ENCODE measurements at regions not wholly inside any gene's neighbourhood (a gene's known extent, or its start where the extent isn't known, plus 50 kb on each side); places are given as distances from the start of the nearest gene placed in this dataset.

DNA sequence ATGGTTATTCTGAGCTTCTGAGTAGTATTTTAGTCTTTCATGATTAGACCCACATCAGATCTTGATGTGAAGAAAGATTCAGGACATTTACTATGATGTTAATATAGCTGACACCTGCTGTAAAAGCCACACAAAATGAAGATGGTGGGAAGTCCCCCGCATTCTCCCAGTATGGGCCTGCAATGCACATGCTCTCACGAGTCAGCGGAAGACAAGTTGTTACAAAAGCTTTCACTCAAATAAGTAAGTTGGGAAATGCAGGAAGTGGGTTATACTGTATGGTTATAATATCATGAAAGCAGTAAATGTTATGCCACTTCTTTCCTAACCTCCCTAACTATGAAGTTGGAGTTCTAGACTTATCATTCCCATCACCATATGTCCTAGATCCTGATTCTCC is 171.9 kb downstream of the KLF5 start:
- no peak overlapping the region for H3K27ac ChIP-seq
- TF ChIP-seq, protein P1, sequence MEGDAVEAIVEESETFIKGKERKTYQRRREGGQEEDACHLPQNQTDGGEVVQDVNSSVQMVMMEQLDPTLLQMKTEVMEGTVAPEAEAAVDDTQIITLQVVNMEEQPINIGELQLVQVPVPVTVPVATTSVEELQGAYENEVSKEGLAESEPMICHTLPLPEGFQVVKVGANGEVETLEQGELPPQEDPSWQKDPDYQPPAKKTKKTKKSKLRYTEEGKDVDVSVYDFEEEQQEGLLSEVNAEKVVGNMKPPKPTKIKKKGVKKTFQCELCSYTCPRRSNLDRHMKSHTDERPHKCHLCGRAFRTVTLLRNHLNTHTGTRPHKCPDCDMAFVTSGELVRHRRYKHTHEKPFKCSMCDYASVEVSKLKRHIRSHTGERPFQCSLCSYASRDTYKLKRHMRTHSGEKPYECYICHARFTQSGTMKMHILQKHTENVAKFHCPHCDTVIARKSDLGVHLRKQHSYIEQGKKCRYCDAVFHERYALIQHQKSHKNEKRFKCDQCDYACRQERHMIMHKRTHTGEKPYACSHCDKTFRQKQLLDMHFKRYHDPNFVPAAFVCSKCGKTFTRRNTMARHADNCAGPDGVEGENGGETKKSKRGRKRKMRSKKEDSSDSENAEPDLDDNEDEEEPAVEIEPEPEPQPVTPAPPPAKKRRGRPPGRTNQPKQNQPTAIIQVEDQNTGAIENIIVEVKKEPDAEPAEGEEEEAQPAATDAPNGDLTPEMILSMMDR (IDR thresholded peaks at IDR 0.05): no peak
- TF ChIP-seq POLR2A (IDR thresholded peaks at IDR 0.05): no peak
- no peak overlapping the region for H3K4me3 ChIP-seq
- 61 to 95% methylated on average over 3 of the region's 3 CpGs for WGBS, 2 donors
- no peaks in the 10 kb centered on the region for H3K27me3 ChIP-seq
- H3K4me1 ChIP-seq: no peaks in the 10 kb centered on the region
- H3K9me3 ChIP-seq: no peaks in the 10 kb centered on the region
- DNase-seq: no peak
- no peak for ATAC-seq
- intact Hi-C loops (cut with DNase I): no loop called here
- no peaks in the 10 kb centered on the region for H3K36me3 ChIP-seq (replicated peaks in 1 of 2; ENCODE audit: insufficient read depth in 1 of 2, low read depth in 2 of 2)

- ATAC-seq (no peak), DNase-seq (no peak)
- H3K27me3 ChIP-seq: no peaks in the 10 kb centered on the region
- intact Hi-C loops (cut with DNase I): no loop called here
- no peaks in the 10 kb centered on the region for H3K4me1 ChIP-seq
- H3K9me3 ChIP-seq: no peaks in the 10 kb centered on the region
- H3K27ac ChIP-seq: no peak overlapping the region
- H3K36me3 ChIP-seq (replicated peaks in 1 of 2; ENCODE audit: insufficient read depth in 1 of 2, low read depth in 2 of 2): no peaks in the 10 kb centered on the region
- TF ChIP-seq, protein P1 (IDR thresholded peaks at IDR 0.05): peak in 2 of 7 experiments; percentile 4 to 8
- no peak for TF ChIP-seq POLR2A (IDR thresholded peaks at IDR 0.05)
- no peak overlapping the region for H3K4me3 ChIP-seq
These were observed 169.7 kb downstream of the KLF5 start for GRCh38 chr13:73228546-73228945.

DNA sequence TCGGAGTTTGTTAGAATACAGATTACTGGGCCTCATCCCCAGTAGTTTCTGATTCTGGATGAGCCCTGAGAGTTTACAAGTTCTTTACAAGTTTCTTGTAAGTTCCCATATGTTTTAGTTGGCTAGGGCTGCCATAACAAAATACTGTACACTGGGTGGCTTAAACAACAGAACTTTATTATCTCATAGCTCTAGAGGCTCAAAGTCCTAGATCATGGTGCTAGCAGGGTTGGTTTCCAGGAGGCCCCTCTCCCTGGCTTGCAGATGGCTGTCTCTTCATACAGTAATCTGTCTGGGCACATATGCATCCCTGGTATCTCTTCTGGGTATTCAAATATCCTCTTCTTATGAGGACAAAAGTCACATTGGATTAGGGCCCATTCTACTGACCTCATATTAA is 167.2 kb downstream of the KLF5 start:
- no peak overlapping the region for H3K4me3 ChIP-seq
- H3K4me1 ChIP-seq: no peaks in the 10 kb centered on the region
- H3K36me3 ChIP-seq (replicated peaks in 1 of 2; ENCODE audit: insufficient read depth in 1 of 2, low read depth in 2 of 2): no peaks in the 10 kb centered on the region
- H3K9me3 ChIP-seq: no peaks in the 10 kb centered on the region
- intact Hi-C loops (cut with DNase I): no loop called here
- no peaks in the 10 kb centered on the region for H3K27me3 ChIP-seq
- 90 to 97% methylated on average over 1 of the region's 1 CpG for WGBS, 2 donors
- no peak for TF ChIP-seq POLR2A (IDR thresholded peaks at IDR 0.05)
- TF ChIP-seq, protein P1 (IDR thresholded peaks at IDR 0.05): no peak
- ATAC-seq (no peak), DNase-seq (no peak)
- H3K27ac ChIP-seq: no peak overlapping the region

GRCh38 chr13:73224703-73225102 is 165.9 kb downstream of the KLF5 start:
- WGBS, 2 donors: 50 to 63% methylated on average over 1 of the region's 1 CpG
- Histone ChIP-seq H3K27ac (no peak overlapping the region), H3K4me1 (no peaks in the 10 kb centered on the region), H3K27me3 (no peaks in the 10 kb centered on the region), H3K36me3 (replicated peaks in 1 of 2; ENCODE audit: insufficient read depth in 1 of 2, low read depth in 2 of 2) (no peaks in the 10 kb centered on the region), H3K9me3 (no peaks in the 10 kb centered on the region), H3K4me3 (no peak overlapping the region)
- intact Hi-C loops (cut with DNase I): no loop called here
- ATAC-seq (no peak), DNase-seq (no peak)
- no peak for TF ChIP-seq POLR2A (IDR thresholded peaks at IDR 0.05)

DNA sequence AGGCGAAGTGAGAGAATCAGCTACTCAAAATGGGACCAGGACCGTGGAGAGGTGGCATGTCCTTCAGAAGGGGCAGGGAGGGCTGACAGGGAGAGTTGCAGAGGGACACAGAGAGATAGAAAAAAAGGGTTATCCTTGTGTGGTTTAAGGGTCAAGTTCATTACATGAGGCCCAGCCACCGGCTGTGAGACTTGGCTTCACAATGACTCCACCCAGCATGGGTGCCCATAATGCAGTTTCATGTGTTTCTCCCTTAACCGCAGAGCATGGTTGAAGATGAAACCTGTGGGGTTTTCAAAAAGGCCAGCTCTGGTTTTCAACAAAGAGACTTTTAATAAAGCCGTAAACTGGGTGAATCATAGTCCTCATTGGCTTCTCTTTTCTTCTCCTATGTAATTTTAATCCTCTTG is 164.6 kb downstream of the KLF5 start:
- intact Hi-C loops (cut with DNase I): no loop called here
- H3K27me3 ChIP-seq: no peaks in the 10 kb centered on the region
- DNase-seq (no peak), ATAC-seq (no peak)
- H3K4me3 ChIP-seq: no peak overlapping the region
- H3K36me3 ChIP-seq (replicated peaks in 1 of 2; ENCODE audit: insufficient read depth in 1 of 2, low read depth in 2 of 2): no peaks in the 10 kb centered on the region
- no peak overlapping the region for H3K27ac ChIP-seq
- no peaks in the 10 kb centered on the region for H3K9me3 ChIP-seq
- no peak for TF ChIP-seq POLR2A (IDR thresholded peaks at IDR 0.05)
- TF ChIP-seq, protein P1 (IDR thresholded peaks at IDR 0.05): no peak
- H3K4me1 ChIP-seq: no peaks in the 10 kb centered on the region
- WGBS, 2 donors: 88% methylated on average over 5 of the region's 5 CpGs

All from body of pancreas (tissue), 4 donors.